ENCODE measurements at regions not wholly inside any gene's neighbourhood (a gene's known extent, or its start where the extent isn't known, plus 50 kb on each side); places are given as distances from the start of the nearest gene placed in this dataset.

- H2AFZ ChIP-seq (ENCODE audit: low read depth, low read length) = no peak overlapping the region
- no peak for FAIRE-seq
- no peak overlapping the region for H3K4me3 ChIP-seq (ENCODE audit: insufficient read depth, low read depth, low read length)
- no peaks in the 10 kb centered on the region for H3K36me3 Mint-ChIP-seq (ENCODE audit: low read depth, unreplicated experiment)
- H3K27me3 ChIP-seq (ENCODE audit: insufficient read depth, low read length) = no peaks in the 10 kb centered on the region
- H3K4me2 ChIP-seq (ENCODE audit: low read length) = no peak overlapping the region
- peak; percentile 21 for DNase-seq (ENCODE audit: low read depth)
- H3K4me1 Mint-ChIP-seq (ENCODE audit: low read depth, unreplicated experiment) = peaks cover 6% of the 10 kb centered on the region
- no peak overlapping the region for H3K27ac Mint-ChIP-seq (ENCODE audit: unreplicated experiment)
- H3K4me3 Mint-ChIP-seq (ENCODE audit: unreplicated experiment) = no peak overlapping the region
- no peaks in the 10 kb centered on the region for H3K79me2 ChIP-seq (ENCODE audit: insufficient read depth, low read length)
- H3K27me3 Mint-ChIP-seq (ENCODE audit: low read depth, unreplicated experiment) = peaks cover 2% of the 10 kb centered on the region
- TF ChIP-seq CTCF (IDR thresholded peaks at IDR 0.05; ENCODE audit: insufficient read depth, low read depth, low read length) = no peak
- no peak for TF ChIP-seq EZH2 (IDR thresholded peaks at IDR 0.05; ENCODE audit: insufficient read depth, low read length)
- H3K36me3 ChIP-seq (ENCODE audit: insufficient read depth, low read length) = no peaks in the 10 kb centered on the region
- no peaks in the 10 kb centered on the region for H3K4me1 ChIP-seq (ENCODE audit: insufficient read depth, low read length)
- no peaks in the 10 kb centered on the region for H3K9me3 Mint-ChIP-seq (ENCODE audit: unreplicated experiment)
- no peaks in the 10 kb centered on the region for H4K20me1 ChIP-seq (ENCODE audit: insufficient read depth, low read length)
- no peak overlapping the region for H3K27ac ChIP-seq (ENCODE audit: low read depth, low read length)
- no peaks in the 10 kb centered on the region for H3K9me3 ChIP-seq (ENCODE audit: insufficient read depth, low read depth, low read length)
- no peak overlapping the region for H3K9ac ChIP-seq (ENCODE audit: low read length)
Measured at GRCh38 chr12:65756956-65757511, 67.2 kb upstream of the HMGA2 start.

GRCh38 chr12:65758401-65758800 is 65.9 kb upstream of the HMGA2 start:
- no peaks in the 10 kb centered on the region for H3K36me3 ChIP-seq (ENCODE audit: insufficient read depth, low read length)
- no peaks in the 10 kb centered on the region for H3K9me3 Mint-ChIP-seq (ENCODE audit: unreplicated experiment)
- H3K27ac ChIP-seq (ENCODE audit: low read depth, low read length) = no peak overlapping the region
- no peaks in the 10 kb centered on the region for H3K4me1 ChIP-seq (ENCODE audit: insufficient read depth, low read length)
- H3K36me3 Mint-ChIP-seq (ENCODE audit: low read depth, unreplicated experiment) = no peaks in the 10 kb centered on the region
- H2AFZ ChIP-seq (ENCODE audit: low read depth, low read length) = no peak overlapping the region
- no peaks in the 10 kb centered on the region for H4K20me1 ChIP-seq (ENCODE audit: insufficient read depth, low read length)
- no peak for DNase-seq (ENCODE audit: low read depth)
- H3K27ac Mint-ChIP-seq (ENCODE audit: unreplicated experiment) = no peak overlapping the region
- H3K4me2 ChIP-seq (ENCODE audit: low read length) = no peak overlapping the region
- TF ChIP-seq EZH2 (IDR thresholded peaks at IDR 0.05; ENCODE audit: insufficient read depth, low read length) = no peak
- TF ChIP-seq CTCF (IDR thresholded peaks at IDR 0.05; ENCODE audit: insufficient read depth, low read depth, low read length) = no peak
- no peaks in the 10 kb centered on the region for H3K27me3 ChIP-seq (ENCODE audit: insufficient read depth, low read length)
- no peak overlapping the region for H3K4me3 ChIP-seq (ENCODE audit: insufficient read depth, low read depth, low read length)
- no peaks in the 10 kb centered on the region for H3K9me3 ChIP-seq (ENCODE audit: insufficient read depth, low read depth, low read length)
- H3K27me3 Mint-ChIP-seq (ENCODE audit: low read depth, unreplicated experiment) = peaks cover 2% of the 10 kb centered on the region
- FAIRE-seq = no peak
- no peak overlapping the region for H3K4me3 Mint-ChIP-seq (ENCODE audit: unreplicated experiment)
- no peaks in the 10 kb centered on the region for H3K79me2 ChIP-seq (ENCODE audit: insufficient read depth, low read length)
- H3K9ac ChIP-seq (ENCODE audit: low read length) = no peak overlapping the region
- H3K4me1 Mint-ChIP-seq (ENCODE audit: low read depth, unreplicated experiment) = peaks cover 6% of the 10 kb centered on the region

DNA sequence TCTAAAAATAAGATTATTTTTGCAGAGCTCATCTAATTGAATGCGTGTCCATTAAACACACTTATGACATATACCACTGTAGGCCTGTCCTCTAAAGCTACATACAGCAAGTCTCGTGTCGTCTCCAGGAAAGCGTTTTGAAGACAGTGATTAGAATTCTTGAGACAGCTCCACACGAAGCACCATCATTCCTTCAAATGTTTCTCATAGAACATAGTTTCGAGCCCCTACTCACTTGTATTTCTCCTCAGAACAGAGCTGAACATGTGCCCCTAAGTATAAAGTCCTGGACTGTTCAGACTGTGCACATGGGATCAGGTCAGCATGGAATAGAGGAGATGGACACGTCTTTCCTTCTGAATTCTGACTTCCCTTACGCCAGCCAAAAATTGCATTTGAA is 64.5 kb upstream of the HMGA2 start:
- Histone ChIP-seq H3K27ac (ENCODE audit: low read depth, low read length) (no peak overlapping the region), H3K4me3 (ENCODE audit: insufficient read depth, low read depth, low read length) (no peak overlapping the region), H3K36me3 (ENCODE audit: insufficient read depth, low read length) (no peaks in the 10 kb centered on the region), H3K9me3 (ENCODE audit: insufficient read depth, low read depth, low read length) (no peaks in the 10 kb centered on the region), H3K4me2 (ENCODE audit: low read length) (no peak overlapping the region), H2AFZ (ENCODE audit: low read depth, low read length) (no peak overlapping the region), H3K27me3 (ENCODE audit: insufficient read depth, low read length) (no peaks in the 10 kb centered on the region), H3K9ac (ENCODE audit: low read length) (no peak overlapping the region), H3K4me1 (ENCODE audit: insufficient read depth, low read length) (no peaks in the 10 kb centered on the region), H4K20me1 (ENCODE audit: insufficient read depth, low read length) (no peaks in the 10 kb centered on the region), H3K79me2 (ENCODE audit: insufficient read depth, low read length) (no peaks in the 10 kb centered on the region)
- Mint-ChIP-seq H3K9me3 (ENCODE audit: unreplicated experiment) (no peaks in the 10 kb centered on the region), H3K4me3 (ENCODE audit: unreplicated experiment) (no peak overlapping the region), H3K36me3 (ENCODE audit: low read depth, unreplicated experiment) (no peaks in the 10 kb centered on the region), H3K27me3 (ENCODE audit: low read depth, unreplicated experiment) (peaks cover 2% of the 10 kb centered on the region), H3K27ac (ENCODE audit: unreplicated experiment) (no peak overlapping the region), H3K4me1 (ENCODE audit: low read depth, unreplicated experiment) (peaks cover 6% of the 10 kb centered on the region)
- TF ChIP-seq CTCF (IDR thresholded peaks at IDR 0.05; ENCODE audit: insufficient read depth, low read depth, low read length) (no peak), EZH2 (IDR thresholded peaks at IDR 0.05; ENCODE audit: insufficient read depth, low read length) (no peak)
- FAIRE-seq (no peak), DNase-seq (ENCODE audit: low read depth) (no peak)

Data from astrocyte (in vitro differentiated cells and primary cell).